Activated CD4-positive, alpha-beta T cell treated with anti-CD3 and anti-CD28 coated beads for 48 hours (primary cell): ENCODE measurements at regions not wholly inside any gene's neighbourhood (a gene's known extent, or its start where the extent isn't known, plus 50 kb on each side); places are given as distances from the start of the nearest gene placed in this dataset.

Experiments used
- DNase-seq: peaks from one replicate; pipeline ENCODE4 v3.0.0-alpha.2; 2020

- no peak for DNase-seq
Observed at GRCh38 chr16:82350560-82350959, 180.5 kb upstream of the MPHOSPH6 start.

GRCh38 chr16:82345318-82345717 lies 175.3 kb upstream of the MPHOSPH6 start:
- no peak for DNase-seq

GRCh38 chr16:82344157-82344556 lies 174.1 kb upstream of the MPHOSPH6 start:
- DNase-seq, result no peak

- DNase-seq, result no peak
Observed at GRCh38 chr16:82341146-82341669, 171.2 kb upstream of the MPHOSPH6 start.

GRCh38 chr16:82340531-82340930 lies 170.5 kb upstream of the MPHOSPH6 start:
- DNase-seq, result no peak

- no peak for DNase-seq
Observed at GRCh38 chr16:82337355-82337754, 167.3 kb upstream of the MPHOSPH6 start.

GRCh38 chr16:82331974-82332750 lies 162.1 kb upstream of the MPHOSPH6 start:
- no peak for DNase-seq

GRCh38 chr16:82331397-82331796 lies 161.4 kb upstream of the MPHOSPH6 start:
- DNase-seq, result no peak

- DNase-seq, result no peak
Observed at GRCh38 chr16:82329504-82330192, 159.6 kb upstream of the MPHOSPH6 start.

- no peak for DNase-seq
Observed at GRCh38 chr16:82328881-82329469, 159.0 kb upstream of the MPHOSPH6 start.

GRCh38 chr16:82323171-82323570 lies 153.1 kb upstream of the MPHOSPH6 start:
- DNase-seq, result no peak

- no peak for DNase-seq
Observed at GRCh38 chr16:82322177-82322576, 152.2 kb upstream of the MPHOSPH6 start.

- DNase-seq, result no peak
Observed at GRCh38 chr16:82319038-82319437, 149.0 kb upstream of the MPHOSPH6 start.

- no peak for DNase-seq
Observed at GRCh38 chr16:82317411-82318167, 147.6 kb upstream of the MPHOSPH6 start.

- DNase-seq, result no peak
Observed at GRCh38 chr16:82313754-82314153, 143.7 kb upstream of the MPHOSPH6 start.

GRCh38 chr16:82311528-82311927 lies 141.5 kb upstream of the MPHOSPH6 start:
- DNase-seq, result no peak

GRCh38 chr16:82302042-82302727 lies 132.2 kb upstream of the MPHOSPH6 start:
- no peak for DNase-seq

- DNase-seq, result no peak
Observed at GRCh38 chr16:82301146-82301755, 131.2 kb upstream of the MPHOSPH6 start.

GRCh38 chr16:82300374-82300951 lies 130.4 kb upstream of the MPHOSPH6 start:
- DNase-seq, result no peak

GRCh38 chr16:82298472-82298871 lies 128.4 kb upstream of the MPHOSPH6 start:
- no peak for DNase-seq
